ENCODE measurements at regions not wholly inside any gene's neighbourhood (a gene's known extent, or its start where the extent isn't known, plus 50 kb on each side); places are given as distances from the start of the nearest gene placed in this dataset.

DNA sequence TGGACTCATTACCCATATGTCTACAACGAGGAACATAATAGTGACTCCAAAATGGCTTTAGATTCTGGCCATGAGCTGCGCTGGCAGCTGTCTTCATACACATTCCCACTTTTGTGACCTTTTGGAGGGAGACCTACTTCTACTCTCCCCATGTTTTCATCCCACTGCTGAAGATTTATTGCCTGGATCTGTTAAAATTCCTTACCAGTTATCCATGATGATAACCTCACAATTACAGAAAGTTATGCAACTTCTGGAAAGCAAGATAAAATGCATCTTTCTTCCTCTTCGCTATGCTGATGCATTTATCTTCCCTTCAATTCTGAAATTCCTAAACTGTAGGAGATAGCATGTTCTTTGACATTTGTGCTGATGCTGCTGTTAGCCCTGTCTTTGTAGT is 855.3 kb downstream of the SLC4A3 start:
- Histone ChIP-seq H3K36me3 (replicated peaks in 1 of 2) (no peaks in the 10 kb centered on the region), H3K27ac (no peak overlapping the region), H3K4me3 (no peak overlapping the region), H3K4me1 (replicated peaks in 1 of 2) (no peaks in the 10 kb centered on the region), H3K9me3 (replicated peaks in 1 of 3) (no peaks in the 10 kb centered on the region), H3K27me3 (no peaks in the 10 kb centered on the region)
- 69 to 84% (median 72%) methylated on average over 3 of the region's 3 CpGs for WGBS, 4 donors
- intact Hi-C loops (cut with DNase I), result no loop called here
- DNase-seq, result no peak
- TF ChIP-seq, protein P1, sequence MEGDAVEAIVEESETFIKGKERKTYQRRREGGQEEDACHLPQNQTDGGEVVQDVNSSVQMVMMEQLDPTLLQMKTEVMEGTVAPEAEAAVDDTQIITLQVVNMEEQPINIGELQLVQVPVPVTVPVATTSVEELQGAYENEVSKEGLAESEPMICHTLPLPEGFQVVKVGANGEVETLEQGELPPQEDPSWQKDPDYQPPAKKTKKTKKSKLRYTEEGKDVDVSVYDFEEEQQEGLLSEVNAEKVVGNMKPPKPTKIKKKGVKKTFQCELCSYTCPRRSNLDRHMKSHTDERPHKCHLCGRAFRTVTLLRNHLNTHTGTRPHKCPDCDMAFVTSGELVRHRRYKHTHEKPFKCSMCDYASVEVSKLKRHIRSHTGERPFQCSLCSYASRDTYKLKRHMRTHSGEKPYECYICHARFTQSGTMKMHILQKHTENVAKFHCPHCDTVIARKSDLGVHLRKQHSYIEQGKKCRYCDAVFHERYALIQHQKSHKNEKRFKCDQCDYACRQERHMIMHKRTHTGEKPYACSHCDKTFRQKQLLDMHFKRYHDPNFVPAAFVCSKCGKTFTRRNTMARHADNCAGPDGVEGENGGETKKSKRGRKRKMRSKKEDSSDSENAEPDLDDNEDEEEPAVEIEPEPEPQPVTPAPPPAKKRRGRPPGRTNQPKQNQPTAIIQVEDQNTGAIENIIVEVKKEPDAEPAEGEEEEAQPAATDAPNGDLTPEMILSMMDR (IDR thresholded peaks at IDR 0.05), result no peak
- no peak for TF ChIP-seq POLR2A (IDR thresholded peaks at IDR 0.05)

DNA sequence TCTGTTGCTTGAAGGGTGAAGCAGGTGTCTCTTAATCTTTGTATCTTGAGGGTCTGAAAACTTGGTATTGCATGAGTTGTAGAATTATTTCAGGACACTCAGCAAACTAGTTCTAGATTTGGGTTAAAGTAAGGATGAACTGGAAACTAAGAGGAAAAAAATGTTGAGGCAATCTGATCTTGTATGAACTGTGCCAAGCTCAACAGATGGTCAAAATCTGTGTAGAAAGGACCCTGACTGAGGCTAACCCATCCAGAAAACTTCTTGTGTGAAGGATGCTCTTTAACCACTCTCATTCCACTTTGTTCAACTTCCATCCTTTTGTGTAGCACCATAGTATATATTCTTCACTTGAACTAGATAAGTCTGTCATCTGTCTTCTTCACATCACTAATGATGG is 861.7 kb downstream of the SLC4A3 start:
- TF ChIP-seq, protein P1 (IDR thresholded peaks at IDR 0.05), result no peak
- no peak for TF ChIP-seq POLR2A (IDR thresholded peaks at IDR 0.05)
- no peaks in the 10 kb centered on the region for H3K9me3 ChIP-seq (replicated peaks in 1 of 3)
- no peaks in the 10 kb centered on the region for H3K36me3 ChIP-seq (replicated peaks in 1 of 2)
- intact Hi-C loops (cut with DNase I), result no loop called here
- H3K27ac ChIP-seq, result no peak overlapping the region
- no peaks in the 10 kb centered on the region for H3K27me3 ChIP-seq
- no peak overlapping the region for H3K4me3 ChIP-seq
- H3K4me1 ChIP-seq (replicated peaks in 1 of 2), result no peaks in the 10 kb centered on the region
- no peak for DNase-seq

DNA sequence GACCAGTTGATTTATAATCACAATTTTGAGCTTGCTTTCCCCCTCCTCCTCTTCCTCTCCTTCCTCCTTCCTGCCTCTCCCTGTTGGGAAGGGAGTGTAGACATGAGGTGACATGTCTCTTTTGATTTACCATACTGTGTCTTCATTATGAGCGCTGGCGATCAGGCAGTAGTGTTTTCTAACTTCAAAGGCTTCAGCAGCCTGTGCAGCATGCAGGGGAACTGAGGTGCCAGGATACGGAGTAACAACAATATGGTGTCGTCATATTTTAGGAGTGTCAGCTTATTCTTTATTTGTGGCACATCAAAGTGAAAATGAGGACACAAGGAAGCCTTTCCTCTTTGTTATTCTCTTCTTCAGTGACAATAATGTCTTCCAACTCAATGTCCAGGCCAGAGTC is 864.2 kb downstream of the SLC4A3 start:
- no peak for DNase-seq
- H3K4me3 ChIP-seq, result no peak overlapping the region
- 58 to 73% (median 66%) methylated on average over 4 of the region's 4 CpGs for WGBS, 4 donors
- no peaks in the 10 kb centered on the region for H3K4me1 ChIP-seq (replicated peaks in 1 of 2)
- TF ChIP-seq POLR2A (IDR thresholded peaks at IDR 0.05), result no peak
- TF ChIP-seq, protein P1 (IDR thresholded peaks at IDR 0.05), result no peak
- H3K27me3 ChIP-seq, result no peaks in the 10 kb centered on the region
- no peak overlapping the region for H3K27ac ChIP-seq
- H3K36me3 ChIP-seq (replicated peaks in 1 of 2), result no peaks in the 10 kb centered on the region
- no peaks in the 10 kb centered on the region for H3K9me3 ChIP-seq (replicated peaks in 1 of 3)
- intact Hi-C loops (cut with DNase I), result no loop called here

DNA sequence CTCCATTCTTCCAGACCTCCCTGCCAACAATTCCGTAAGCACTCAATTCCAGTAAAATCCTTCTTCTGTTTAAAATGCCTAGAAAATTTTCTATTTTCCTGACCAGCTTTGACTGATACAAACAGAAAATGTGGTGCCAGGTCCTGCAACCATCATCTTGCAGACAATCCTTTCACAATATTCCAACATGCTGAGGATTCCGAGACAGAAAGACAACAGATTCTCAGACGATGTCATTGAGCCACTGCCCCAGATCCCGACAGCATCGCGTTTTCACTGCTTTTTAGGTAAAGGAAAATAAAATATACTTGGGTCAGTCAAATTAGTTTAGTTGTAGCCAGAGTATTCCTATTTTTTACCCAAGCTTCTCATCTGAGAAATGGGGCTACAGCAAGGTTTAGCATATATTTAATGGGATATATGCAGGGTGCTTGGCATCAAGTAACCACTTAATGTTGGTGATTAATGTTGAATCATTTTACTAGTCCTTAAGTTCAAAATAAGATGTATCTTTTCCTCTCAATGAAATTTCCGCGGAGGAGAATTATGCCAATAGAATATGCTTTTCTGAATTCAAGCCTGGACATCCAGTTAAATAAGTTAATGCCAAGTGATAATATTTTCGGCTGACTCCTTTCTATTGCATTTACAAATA is 866.6 kb downstream of the SLC4A3 start:
- Histone ChIP-seq H3K36me3 (replicated peaks in 1 of 2) (no peaks in the 10 kb centered on the region), H3K4me3 (no peak overlapping the region), H3K27ac (no peak overlapping the region), H3K27me3 (no peaks in the 10 kb centered on the region), H3K9me3 (replicated peaks in 1 of 3) (no peaks in the 10 kb centered on the region), H3K4me1 (replicated peaks in 1 of 2) (no peaks in the 10 kb centered on the region)
- intact Hi-C loops (cut with DNase I), result no loop called here
- no peak for DNase-seq
- no peak for TF ChIP-seq POLR2A (IDR thresholded peaks at IDR 0.05)
- TF ChIP-seq, protein P1 (IDR thresholded peaks at IDR 0.05), result no peak
- 86 to 92% (median 87%) methylated on average over 9 of the region's 9 CpGs for WGBS, 4 donors
